H1 (cell line): ENCODE measurements at regions not wholly inside any gene's neighbourhood (a gene's known extent, or its start where the extent isn't known, plus 50 kb on each side); places are given as distances from the start of the nearest gene placed in this dataset.

Experiments
- CBX5 ChIP-seq: fragments of 300-800, 300-1000 bp; sonication (generic); IDR thresholded peaks from 2 replicates; pipeline ENCODE4 v1.7.1; 2016; ENCODE audit warnings: antibody characterized with exemption, low read length, low read depth
- E2F6 ChIP-seq: IDR thresholded peaks from 2 replicates; pipeline ENCODE4 v1.6.1; 2012; ENCODE audit warnings: inconsistent platforms
- EP300 ChIP-seq, 2 experiments: IDR thresholded peaks; 1 replicate in 1 of 2; 2 replicates in 1 of 2; pipeline ENCODE4 v1.6.1; 2011 to 2012; ENCODE audit warnings: low read depth in 2 of 2, low read length in 2 of 2, mild to moderate bottlenecking in 2 of 2, borderline replicate concordance in 1 of 2, inconsistent platforms in 1 of 2, moderate library complexity in 1 of 2
- GABPA ChIP-seq: IDR thresholded peaks from 2 replicates; pipeline ENCODE4 v1.6.1; 2011; ENCODE audit warnings: mild to moderate bottlenecking, low read length, moderate library complexity, borderline replicate concordance; ENCODE audit not compliant: insufficient read depth
- TBP ChIP-seq: IDR thresholded peaks from 2 replicates; pipeline ENCODE4 v1.6.1; 2011; ENCODE audit warnings: low read depth, low read length, improper control_type of control experiment

GRCh38 chr16:9160551-9160911 is 69.1 kb downstream of the HAPSTR1 start (continued):
- TF ChIP-seq CBX5, result no peak
- TF ChIP-seq E2F6, result no peak
- TF ChIP-seq GABPA, result no peak
- no peak for TF ChIP-seq TBP
- TF ChIP-seq EP300 (IDR thresholded peaks at IDR 0.05; ENCODE audit: borderline replicate concordance in 1 of 2, low read depth in 2 of 2, low read length in 2 of 2), result no peak
- TF ChIP-seq, all 59 proteins: peak for 0
